D721Med (cell line): ENCODE measurements at regions not wholly inside any gene's neighbourhood (a gene's known extent, or its start where the extent isn't known, plus 50 kb on each side); places are given as distances from the start of the nearest gene placed in this dataset.

Experiments used
- DNase-seq: peaks from one replicate; pipeline ENCODE4 v3.0.0; 2011; ENCODE audit warnings: low spot score; ENCODE audit not compliant: insufficient read length
- FAIRE-seq: peaks from 2 replicates; lab custom pipeline; 2011; peaks lifted over from hg19 to GRCh38; lab: Jason Lieb, UNC
- CTCF ChIP-seq: IDR thresholded peaks from 2 replicates; pipeline ENCODE4 v1.5.1; 2012; ENCODE audit warnings: mild to moderate bottlenecking, control low read depth; ENCODE audit not compliant: insufficient read depth; ENCODE audit errors: missing control alignments

DNA sequence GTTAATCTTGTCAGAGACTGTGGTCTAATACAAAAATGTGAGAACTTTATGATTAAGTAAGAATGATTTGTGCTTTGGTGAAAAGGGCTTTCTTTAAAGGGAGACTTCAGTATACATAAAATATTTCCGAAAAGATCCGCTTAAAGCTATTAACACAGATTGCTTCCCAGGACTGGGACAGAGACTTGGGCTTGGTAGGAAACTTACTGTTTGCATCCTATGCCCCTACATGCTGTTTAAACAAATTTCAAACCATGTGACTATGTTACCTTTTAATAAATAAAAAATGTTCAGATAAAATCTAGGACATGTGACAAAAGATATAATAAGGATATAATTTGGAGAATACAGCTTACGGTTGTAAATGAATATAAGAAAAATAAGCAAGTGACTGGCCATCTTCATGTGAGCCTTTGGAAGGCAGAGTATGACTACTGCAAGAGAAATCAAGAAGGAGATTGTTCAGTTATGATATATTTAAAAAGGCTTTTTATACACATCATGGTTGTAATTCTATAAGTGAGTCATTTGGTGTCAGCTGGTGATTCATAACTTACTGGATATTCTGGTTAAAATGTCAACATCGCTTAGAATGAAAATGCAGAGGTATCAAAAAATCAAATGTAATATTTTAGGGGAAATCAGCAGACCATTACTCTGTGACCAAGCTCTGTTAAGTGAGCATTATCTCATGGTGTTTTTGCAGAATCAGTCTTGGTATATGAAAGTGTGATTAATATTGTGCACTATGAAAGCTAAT is 234.7 kb upstream of the E2F7 start:
- no peak for FAIRE-seq
- DNase-seq: no peak
- TF ChIP-seq CTCF: no peak

GRCh38 chr12:77299001-77299400 is 233.6 kb upstream of the E2F7 start:
- FAIRE-seq (no peak), DNase-seq (no peak)
- no peak for TF ChIP-seq CTCF

GRCh38 chr12:77294016-77294415 is 228.6 kb upstream of the E2F7 start:
- TF ChIP-seq CTCF: no peak
- FAIRE-seq (no peak), DNase-seq (no peak)

DNA sequence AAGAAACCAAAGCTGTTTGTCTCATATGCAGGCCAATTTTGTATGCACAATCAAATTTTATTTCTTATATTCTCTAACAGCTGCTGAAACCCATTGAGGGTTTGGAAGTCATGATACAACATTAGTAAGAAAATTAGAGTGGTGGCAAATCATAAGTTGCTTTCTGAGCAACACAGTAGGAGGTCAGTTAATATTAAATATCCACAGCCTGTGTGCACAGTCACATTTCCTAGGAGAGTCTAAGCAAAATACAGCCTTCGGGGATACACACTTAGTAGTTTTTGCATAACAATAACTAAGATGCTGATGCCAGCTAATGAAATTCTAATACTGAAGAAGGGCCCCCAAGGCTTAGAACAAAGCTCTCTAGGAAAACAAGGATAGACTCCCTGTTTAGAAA is 209.6 kb upstream of the E2F7 start:
- DNase-seq (no peak), FAIRE-seq (no peak)
- no peak for TF ChIP-seq CTCF

DNA sequence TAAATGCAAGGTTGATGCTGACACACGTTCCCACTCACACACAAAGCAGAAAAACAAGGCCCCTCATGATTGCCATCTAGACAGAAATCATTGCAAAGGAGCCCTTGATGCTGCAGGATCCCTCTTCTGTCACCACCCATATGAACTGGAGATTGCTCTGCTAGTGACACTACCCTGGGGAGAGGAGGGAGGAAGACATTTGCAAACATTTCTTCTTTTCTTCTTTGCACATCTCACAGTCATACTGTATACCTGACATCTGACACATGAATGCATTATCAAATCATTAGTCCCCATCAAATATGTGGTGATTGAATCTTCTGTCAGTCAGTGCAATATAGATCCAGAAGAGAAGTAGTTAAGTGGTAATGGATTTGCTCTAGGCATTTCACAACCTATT is 208.5 kb upstream of the E2F7 start:
- DNase-seq (no peak), FAIRE-seq (no peak)
- no peak for TF ChIP-seq CTCF

- DNase-seq (no peak), FAIRE-seq (no peak)
- TF ChIP-seq CTCF: no peak
These were observed 191.6 kb upstream of the E2F7 start for GRCh38 chr12:77256956-77257355.

DNA sequence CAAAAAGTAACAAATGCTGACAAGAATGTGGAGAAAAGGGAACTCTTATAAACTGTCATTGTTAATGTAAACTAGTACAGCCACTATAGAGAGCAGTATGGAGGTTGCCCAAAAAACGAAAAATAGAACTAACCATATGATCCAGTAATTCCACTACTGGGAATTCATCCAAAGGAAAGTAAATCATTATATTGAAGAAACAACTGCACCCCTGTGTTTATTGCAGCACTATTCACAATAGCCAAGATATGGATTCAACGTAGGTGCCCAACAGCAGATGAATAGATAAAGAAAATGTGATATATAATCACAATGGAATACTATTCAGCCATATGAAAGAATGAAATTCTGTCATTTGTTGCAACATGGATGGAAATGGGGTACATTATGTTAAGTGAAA is 188.0 kb upstream of the E2F7 start:
- no peak for TF ChIP-seq CTCF
- no peak for DNase-seq
- no peak for FAIRE-seq
